CD4-positive, alpha-beta memory T cell (primary cell): ENCODE measurements at regions not wholly inside any gene's neighbourhood (a gene's known extent, or its start where the extent isn't known, plus 50 kb on each side); places are given as distances from the start of the nearest gene placed in this dataset.

Experiments used
- CTCF ChIA-PET: fragments of 350-600 bp; sonication (Branson Sonifier 250); formaldehyde crosslinking; loops from one replicate; lab custom pipeline; 2021; ENCODE audit warnings: inconsistent platforms; ENCODE audit not compliant: partially characterized antibody; lab: Charles Lee
- POLR2A ChIA-PET: fragments of 350-600 bp; sonication (Branson Sonifier 250); formaldehyde crosslinking; loops from one replicate; lab custom pipeline; 2021; ENCODE audit not compliant: partially characterized antibody; lab: Charles Lee
- DNase-seq, 5 donors: peaks; one replicate each; pipeline versions ENCODE4 v3.0.0 to v3.0.0-alpha.2; 2020 to 2022; ENCODE audit warnings: mixed read lengths in 1 of 5
- H3K27ac ChIP-seq: one replicate; pipeline ENCODE4 v1.7.0; 2013; ENCODE audit warnings: low read depth, low read length
- H3K27me3 ChIP-seq: 2 replicates; pipeline ENCODE4 v1.7.0; 2013; ENCODE audit warnings: mild to moderate bottlenecking, low read length, moderate library complexity; ENCODE audit not compliant: insufficient read depth
- H3K36me3 ChIP-seq: 2 replicates; pipeline ENCODE4 v1.7.0; 2013; ENCODE audit warnings: mild to moderate bottlenecking, low read length, moderate library complexity; ENCODE audit not compliant: insufficient read depth
- H3K4me1 ChIP-seq: 2 replicates; pipeline ENCODE4 v1.7.0; 2013; ENCODE audit warnings: mild to moderate bottlenecking, low read length, moderate library complexity; ENCODE audit not compliant: insufficient read depth
- H3K4me3 ChIP-seq, 2 donors: one replicate each; pipeline ENCODE4 v1.7.0; 2013; ENCODE audit warnings: low read length in 2 of 2, mild to moderate bottlenecking in 1 of 2
- H3K9me3 ChIP-seq, 2 donors: one replicate each; pipeline ENCODE4 v1.7.0; 2013; ENCODE audit warnings: low read length in 2 of 2, control low read depth in 1 of 2; ENCODE audit not compliant: control insufficient read depth in 1 of 2
- H3K27ac Mint-ChIP-seq, 7 donors: one replicate each; pipeline ENCODE4 v1.8.0; 2020 to 2021; ENCODE audit warnings: mixed read lengths in 7 of 7, mild to moderate bottlenecking in 6 of 7, inconsistent platforms in 3 of 7, moderate library complexity in 3 of 7
- H3K27me3 Mint-ChIP-seq, 2 donors: one replicate each; pipeline ENCODE4 v1.8.0; 2020 to 2021; ENCODE audit warnings: mixed read lengths in 2 of 2
- H3K36me3 Mint-ChIP-seq, 2 donors: one replicate each; pipeline ENCODE4 v1.8.0; 2020 to 2021; ENCODE audit warnings: mixed read lengths in 2 of 2, inconsistent platforms in 1 of 2, mild to moderate bottlenecking in 1 of 2
- H3K4me1 Mint-ChIP-seq, 4 donors: one replicate each; pipeline ENCODE4 v1.8.0; 2020 to 2021; ENCODE audit warnings: mixed read lengths in 4 of 4, mild to moderate bottlenecking in 1 of 4
- H3K4me3 Mint-ChIP-seq, 8 donors: one replicate each; pipeline ENCODE4 v1.8.0; 2020 to 2021; ENCODE audit warnings: mixed read lengths in 8 of 8, mild to moderate bottlenecking in 7 of 8, moderate library complexity in 6 of 8, inconsistent platforms in 3 of 8
- H3K9me3 Mint-ChIP-seq, 8 donors: one replicate each; pipeline ENCODE4 v1.8.0; 2020 to 2021; ENCODE audit warnings: mixed read lengths in 8 of 8, mild to moderate bottlenecking in 5 of 8, inconsistent platforms in 3 of 8, moderate library complexity in 1 of 8
- intact Hi-C: fragments of 100-400 bp; cut with micrococcal nuclease; formaldehyde crosslinking; loops from one replicate; pipeline ENCODE4 v1.15.1; 2023

DNA sequence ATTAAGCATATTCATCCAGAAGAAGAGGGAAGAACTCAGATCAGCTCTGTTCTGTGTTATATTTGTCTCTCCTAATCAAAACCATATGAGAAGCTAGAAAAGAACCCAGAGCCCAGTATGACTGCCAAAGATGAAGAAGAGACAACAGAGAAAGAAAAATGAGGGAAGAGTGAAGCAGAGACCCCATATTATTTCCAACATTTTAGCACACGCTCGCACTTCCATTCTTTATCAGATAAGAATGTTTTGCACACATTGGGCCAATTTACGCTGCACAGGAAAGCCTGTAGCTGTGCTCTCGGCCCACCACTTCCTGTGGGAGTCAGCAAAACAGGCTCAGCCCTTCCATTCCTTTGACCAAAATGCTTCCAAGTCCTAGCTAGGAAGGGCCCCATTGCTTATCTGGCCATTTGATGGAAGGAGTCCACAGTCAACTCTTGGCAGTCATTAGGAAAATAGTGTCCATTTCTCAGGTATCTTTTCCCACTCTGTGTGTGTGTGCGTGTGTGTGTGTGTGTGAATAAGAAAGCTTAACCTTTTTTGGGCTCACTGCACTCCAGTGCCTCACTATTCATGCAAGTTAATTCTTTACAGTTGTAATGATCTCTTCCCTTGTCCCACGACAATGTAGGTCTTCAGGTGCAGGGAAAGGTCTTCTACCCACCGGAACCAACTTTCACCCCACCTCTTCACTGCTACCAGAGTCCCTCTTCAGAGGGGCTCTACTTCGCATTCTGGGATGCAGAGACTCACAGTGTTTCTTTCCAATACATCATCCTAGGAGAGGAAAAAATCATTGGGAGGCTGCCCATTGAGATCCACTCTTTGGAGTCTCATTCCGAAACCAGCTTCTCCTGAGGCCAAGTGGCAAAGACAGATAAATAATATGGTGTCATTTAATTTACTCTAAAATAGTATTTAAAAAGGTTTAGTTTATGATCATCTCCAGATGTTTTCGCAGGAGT, 237.5 kb downstream of the COG6 start:
- Mint-ChIP-seq H3K36me3 (no peaks in the 10 kb centered on the region), H3K27me3 (no peaks in the 10 kb centered on the region), H3K4me1 (peaks cover 15 to 35% (median 26%) of the 10 kb centered on the region in 4 donors), H3K4me3 (peak overlapping the region; percentile 23 to 75 (median 52)), H3K27ac (peak overlapping the region in 6 of 7 donors; percentile 31 to 68 (median 50)), H3K9me3 (peaks cover 0 to 1% (median 0%) of the 10 kb centered on the region in 8 donors)
- H3K4me1 ChIP-seq = peaks cover 24% of the 10 kb centered on the region
- H3K27me3 ChIP-seq = no peaks in the 10 kb centered on the region
- POLR2A ChIA-PET = interaction anchor here (1.2 to 1.8 kb wide), 2 partner anchors 12 to 772 kb away, joined by 3 to 5 read pairs; no protein-coding TSS in a partner anchor
- CTCF ChIA-PET = interaction anchor here (1.8 kb wide), 1 partner anchor 50 kb away, joined by 8 read pairs; no protein-coding TSS in a partner anchor
- DNase-seq = peak in 4 of 5 donors; percentile 12 to 41 (median 27)
- H3K4me3 ChIP-seq = no peak overlapping the region
- intact Hi-C loops = loop anchor here (2.0 kb wide), 1 partner anchor 114 kb away; no protein-coding TSS in a partner anchor
- H3K27ac ChIP-seq = no peak overlapping the region
- H3K36me3 ChIP-seq = no peaks in the 10 kb centered on the region
- no peaks in the 10 kb centered on the region for H3K9me3 ChIP-seq

- Mint-ChIP-seq H3K27me3 (no peaks in the 10 kb centered on the region), H3K36me3 (no peaks in the 10 kb centered on the region), H3K27ac (peak overlapping the region in 2 of 7 donors; percentile 14 to 45), H3K9me3 (peaks cover 0 to 4% (median 0%) of the 10 kb centered on the region in 8 donors), H3K4me1 (peaks cover 15 to 35% (median 26%) of the 10 kb centered on the region in 4 donors), H3K4me3 (peak overlapping the region in 3 of 8 donors; percentile 52 to 66 (median 58))
- CTCF ChIA-PET = interaction anchor here (0.9 to 1.8 kb wide), 2 partner anchors 49 to 117 kb away, joined by 3 to 8 read pairs; no protein-coding TSS in a partner anchor
- Histone ChIP-seq H3K36me3 (no peaks in the 10 kb centered on the region), H3K27ac (no peak overlapping the region), H3K27me3 (no peaks in the 10 kb centered on the region), H3K4me3 (no peak overlapping the region), H3K4me1 (peaks cover 24% of the 10 kb centered on the region), H3K9me3 (no peaks in the 10 kb centered on the region)
- POLR2A ChIA-PET = no interaction called here
- no peak for DNase-seq
- intact Hi-C loops = loop anchor here (2.0 kb wide), 1 partner anchor 115 kb away; no protein-coding TSS in a partner anchor
Measured at GRCh38 chr13:39893808-39894207, 238.3 kb downstream of the COG6 start.

DNA sequence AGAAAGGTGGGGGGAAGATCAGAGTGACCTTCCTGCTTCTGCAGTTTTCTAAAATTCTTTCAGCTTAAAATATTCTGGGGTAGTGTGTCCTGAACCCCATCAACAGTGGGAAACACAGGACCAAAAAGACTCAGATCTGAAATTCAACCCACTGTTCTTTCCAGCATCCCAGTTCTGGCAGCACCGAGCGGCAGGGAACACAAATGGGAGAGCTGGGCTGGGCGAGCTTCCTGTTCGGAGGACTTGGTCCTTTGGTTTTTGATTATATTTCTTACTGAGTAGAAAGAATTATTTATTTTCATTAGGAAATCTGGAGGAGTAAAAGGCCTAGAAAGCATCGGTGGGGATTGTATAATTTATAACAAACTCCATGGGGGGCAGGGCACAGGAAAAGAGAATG, 239.1 kb downstream of the COG6 start:
- intact Hi-C loops = no loop called here
- Mint-ChIP-seq H3K27me3 (no peaks in the 10 kb centered on the region), H3K4me1 (peaks cover 15 to 35% (median 26%) of the 10 kb centered on the region in 4 donors), H3K4me3 (no peak overlapping the region), H3K27ac (no peak overlapping the region), H3K9me3 (peaks cover 0 to 4% (median 0%) of the 10 kb centered on the region in 8 donors), H3K36me3 (no peaks in the 10 kb centered on the region)
- H3K4me3 ChIP-seq = no peak overlapping the region
- no peaks in the 10 kb centered on the region for H3K9me3 ChIP-seq
- H3K27ac ChIP-seq = no peak overlapping the region
- no peak for DNase-seq
- ChIA-PET CTCF (interaction anchor here (0.9 to 1.8 kb wide), 2 partner anchors 48 to 118 kb away, joined by 3 to 8 read pairs; no protein-coding TSS in a partner anchor), POLR2A (no interaction called here)
- H3K36me3 ChIP-seq = no peaks in the 10 kb centered on the region
- H3K4me1 ChIP-seq = peaks cover 24% of the 10 kb centered on the region
- H3K27me3 ChIP-seq = no peaks in the 10 kb centered on the region

DNA sequence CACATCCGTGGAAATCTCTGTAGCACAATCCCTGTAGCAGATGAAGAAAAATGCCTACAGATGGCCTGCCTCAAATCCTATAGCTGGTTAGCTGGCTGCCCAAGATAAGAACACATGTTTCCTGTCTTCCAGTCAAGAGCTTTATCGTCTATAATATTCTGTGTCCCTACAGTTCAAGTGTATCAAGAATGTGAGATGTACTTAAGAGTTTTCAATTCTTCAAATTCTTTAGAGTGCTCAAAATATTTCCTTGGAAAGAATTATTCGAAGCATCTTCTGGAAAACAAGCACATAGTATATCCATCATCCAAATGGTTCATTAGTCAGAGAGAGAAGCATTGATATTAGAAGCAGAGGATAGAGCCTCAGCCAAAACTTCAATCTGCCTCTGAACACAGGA, 239.8 kb downstream of the COG6 start:
- H3K9me3 Mint-ChIP-seq = peaks cover 0 to 4% (median 0%) of the 10 kb centered on the region in 8 donors
- H3K4me1 ChIP-seq = peaks cover 24% of the 10 kb centered on the region
- no peaks in the 10 kb centered on the region for H3K9me3 ChIP-seq
- intact Hi-C loops = no loop called here
- H3K4me3 Mint-ChIP-seq = no peak overlapping the region
- DNase-seq = no peak
- peaks cover 15 to 35% (median 26%) of the 10 kb centered on the region in 4 donors for H3K4me1 Mint-ChIP-seq
- no peak overlapping the region for H3K27ac ChIP-seq
- H3K27me3 ChIP-seq = no peaks in the 10 kb centered on the region
- H3K36me3 ChIP-seq = no peaks in the 10 kb centered on the region
- H3K36me3 Mint-ChIP-seq = no peaks in the 10 kb centered on the region
- CTCF ChIA-PET = no interaction called here
- POLR2A ChIA-PET = no interaction called here
- peak overlapping the region in 1 of 7 donors; percentile 16 for H3K27ac Mint-ChIP-seq
- H3K27me3 Mint-ChIP-seq = no peaks in the 10 kb centered on the region
- no peak overlapping the region for H3K4me3 ChIP-seq

DNA sequence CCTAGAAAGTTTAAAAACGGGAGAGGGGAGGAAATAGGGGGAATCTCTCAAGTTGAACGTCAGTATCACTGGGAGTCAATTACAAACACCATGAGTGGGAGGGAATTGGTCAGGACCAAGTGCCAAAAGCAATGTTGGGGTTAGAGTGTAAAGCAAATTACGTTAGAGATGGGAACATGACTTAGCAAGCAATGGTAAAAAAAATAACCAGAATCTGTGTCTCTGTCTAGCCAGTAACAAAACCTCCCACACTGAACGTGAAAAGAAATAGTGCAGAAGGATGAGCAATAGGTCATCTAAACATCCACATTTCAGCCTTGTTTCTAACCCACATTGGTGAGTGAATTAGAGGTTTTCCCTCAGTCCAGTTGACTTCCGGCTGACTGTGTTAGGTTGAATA, 242.2 kb downstream of the COG6 start:
- no peak overlapping the region for H3K4me3 Mint-ChIP-seq
- Histone ChIP-seq H3K27me3 (no peaks in the 10 kb centered on the region), H3K27ac (no peak overlapping the region), H3K36me3 (no peaks in the 10 kb centered on the region), H3K9me3 (no peaks in the 10 kb centered on the region), H3K4me3 (no peak overlapping the region), H3K4me1 (peaks cover 14% of the 10 kb centered on the region)
- ChIA-PET CTCF (no interaction called here), POLR2A (no interaction called here)
- peaks cover 0 to 4% (median 0%) of the 10 kb centered on the region in 8 donors for H3K9me3 Mint-ChIP-seq
- H3K27me3 Mint-ChIP-seq = no peaks in the 10 kb centered on the region
- no peaks in the 10 kb centered on the region for H3K36me3 Mint-ChIP-seq
- DNase-seq = no peak
- H3K27ac Mint-ChIP-seq = no peak overlapping the region
- intact Hi-C loops = no loop called here
- peaks cover 6 to 18% (median 11%) of the 10 kb centered on the region in 4 donors for H3K4me1 Mint-ChIP-seq

DNA sequence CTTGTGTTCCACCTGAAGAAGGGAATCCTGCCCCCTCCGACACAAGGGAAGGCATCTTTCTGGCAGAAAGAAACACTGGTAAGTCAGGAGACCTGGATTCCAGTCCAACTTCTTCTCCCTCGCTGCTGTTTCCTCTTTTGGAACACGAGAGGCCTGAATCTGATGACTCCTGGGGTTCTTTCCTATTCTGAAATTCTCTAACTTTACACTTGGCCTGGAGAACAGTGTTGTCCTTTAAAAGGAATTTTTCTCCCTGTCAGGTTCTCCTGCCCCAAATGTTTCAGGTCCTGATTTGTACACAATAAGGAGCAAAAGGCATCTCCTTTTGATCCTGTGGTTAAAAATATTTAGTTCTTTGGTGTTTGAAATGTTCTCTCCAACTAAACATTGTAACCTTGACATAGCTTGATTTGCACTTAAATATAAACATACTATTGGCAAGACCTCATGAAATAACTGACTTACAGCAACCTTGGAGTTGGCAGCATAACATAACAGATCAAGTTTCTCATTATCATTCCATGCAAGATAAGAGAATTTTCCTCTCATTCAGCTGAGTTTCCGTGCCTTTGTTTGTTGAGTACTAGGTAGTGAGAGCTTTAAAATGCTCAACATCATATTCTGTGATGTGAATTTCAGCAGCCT, 244.8 kb downstream of the COG6 start:
- CTCF ChIA-PET = no interaction called here
- POLR2A ChIA-PET = no interaction called here
- Mint-ChIP-seq H3K9me3 (peaks cover 0 to 5% (median 0%) of the 10 kb centered on the region in 8 donors), H3K27ac (no peak overlapping the region), H3K27me3 (no peaks in the 10 kb centered on the region), H3K4me3 (no peak overlapping the region), H3K4me1 (peaks cover 0 to 2% (median 0%) of the 10 kb centered on the region in 4 donors), H3K36me3 (no peaks in the 10 kb centered on the region)
- Histone ChIP-seq H3K9me3 (no peaks in the 10 kb centered on the region), H3K4me3 (no peak overlapping the region), H3K27ac (no peak overlapping the region), H3K36me3 (no peaks in the 10 kb centered on the region), H3K4me1 (no peaks in the 10 kb centered on the region), H3K27me3 (no peaks in the 10 kb centered on the region)
- no peak for DNase-seq
- intact Hi-C loops = no loop called here

DNA sequence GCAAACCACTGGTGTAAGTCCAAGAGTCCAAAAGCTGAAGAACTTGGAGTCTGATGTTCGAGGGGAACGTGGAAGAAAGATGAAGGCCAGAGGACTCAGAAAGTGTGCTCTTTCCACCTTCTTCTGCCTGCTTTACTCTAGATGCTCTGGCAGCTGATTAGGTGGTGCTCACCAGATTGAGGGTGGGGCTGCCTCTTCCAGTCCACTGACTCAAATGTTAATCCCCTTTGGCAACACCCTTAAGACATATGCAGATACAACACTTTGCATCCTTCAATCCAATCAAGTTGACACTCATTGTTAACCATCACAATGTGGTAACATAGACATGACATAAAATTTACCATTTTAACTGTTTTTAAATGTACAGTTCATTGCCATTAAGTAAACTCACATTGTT, 249.5 kb downstream of the COG6 start:
- Histone ChIP-seq H3K27me3 (no peaks in the 10 kb centered on the region), H3K9me3 (no peaks in the 10 kb centered on the region), H3K4me3 (no peak overlapping the region), H3K36me3 (no peaks in the 10 kb centered on the region), H3K4me1 (no peaks in the 10 kb centered on the region), H3K27ac (no peak overlapping the region)
- CTCF ChIA-PET = no interaction called here
- no peak overlapping the region for H3K4me3 Mint-ChIP-seq
- POLR2A ChIA-PET = interaction anchor here (0.8 kb wide), 1 partner anchor 34 kb away, joined by 3 read pairs; no protein-coding TSS in a partner anchor
- no peak for DNase-seq
- no peaks in the 10 kb centered on the region for H3K36me3 Mint-ChIP-seq
- H3K9me3 Mint-ChIP-seq = peaks cover 0 to 7% (median 0%) of the 10 kb centered on the region in 8 donors
- no peaks in the 10 kb centered on the region for H3K27me3 Mint-ChIP-seq
- intact Hi-C loops = no loop called here
- no peak overlapping the region for H3K27ac Mint-ChIP-seq
- H3K4me1 Mint-ChIP-seq = no peaks in the 10 kb centered on the region
